ENCODE measurements at regions not wholly inside any gene's neighbourhood (a gene's known extent, or its start where the extent isn't known, plus 50 kb on each side); places are given as distances from the start of the nearest gene placed in this dataset.

DNA sequence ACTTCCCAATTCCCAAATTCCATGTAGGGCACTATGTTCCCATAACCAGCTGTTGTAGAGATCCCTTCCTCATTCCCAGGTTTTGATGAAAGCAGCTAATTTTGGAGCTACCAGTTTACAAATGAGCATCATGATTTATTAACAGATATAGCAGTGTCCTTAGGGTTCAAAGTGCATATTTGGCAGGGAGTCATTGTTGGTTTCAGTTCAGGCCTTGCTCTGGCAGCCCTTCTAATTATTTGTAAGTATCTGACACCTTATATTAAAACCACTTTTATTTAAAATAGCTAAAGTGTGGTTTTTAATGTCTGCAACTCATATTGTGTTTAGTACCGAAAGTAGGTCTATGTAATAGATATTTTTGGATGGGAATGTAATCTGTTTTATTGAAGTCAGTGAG, 518.5 kb downstream of the TLL1 start:
- Histone ChIP-seq H2BK12ac (ENCODE audit: low read length in 2 of 2) (no peak overlapping the region), H3K9me3 (ENCODE audit: control insufficient read depth, low read length) (no peaks in the 10 kb centered on the region), H3K4ac (ENCODE audit: low read depth in 1 of 2, low read length in 2 of 2) (no peak overlapping the region), H3K4me2 (ENCODE audit: low read length, poor library complexity, severe bottlenecking) (no peak overlapping the region), H3K79me1 (replicated peaks; ENCODE audit: low read length, poor library complexity, severe bottlenecking) (no peaks in the 10 kb centered on the region), H2BK5ac (ENCODE audit: low read depth, low read length, poor library complexity, severe bottlenecking) (no peak overlapping the region), H3K4me1 (ENCODE audit: control insufficient read depth, insufficient read depth, low read depth, low read length) (no peaks in the 10 kb centered on the region), H4K8ac (ENCODE audit: low read length) (no peak overlapping the region), H3K14ac (ENCODE audit: low read length in 2 of 2) (peak overlapping the region in 1 of 2 experiments; percentile 36), H2BK15ac (ENCODE audit: low read depth, poor library complexity, severe bottlenecking) (no peak overlapping the region), H3K27ac (ENCODE audit: low read length, poor library complexity, severe bottlenecking) (no peak overlapping the region), H3K27me3 (ENCODE audit: control insufficient read depth in 1 of 2, insufficient read depth in 1 of 2, low read length in 2 of 2) (no peaks in the 10 kb centered on the region), H3K23ac (ENCODE audit: low read length in 2 of 2) (no peak overlapping the region), H3K9ac (ENCODE audit: low read length) (no peak overlapping the region), H3K36me3 (ENCODE audit: control insufficient read depth in 1 of 2, insufficient read depth in 2 of 2, low read depth in 1 of 2, low read length in 2 of 2) (no peaks in the 10 kb centered on the region), H3K18ac (ENCODE audit: low read depth in 1 of 2, low read length in 2 of 2) (no peak overlapping the region), H4K91ac (ENCODE audit: low read length) (no peak overlapping the region), H2BK120ac (ENCODE audit: low read depth, low read length) (no peak overlapping the region), H2AFZ (ENCODE audit: low read depth, low read length) (no peak overlapping the region), H3K4me3 (ENCODE audit: insufficient read depth in 1 of 2, low read depth in 1 of 2, low read length in 2 of 2) (no peak overlapping the region), H2AK5ac (ENCODE audit: low read length, severe bottlenecking) (no peak overlapping the region)
- DNase-seq, result no peak
- 44% methylated on average over 1 of the region's 1 CpG for WGBS

DNA sequence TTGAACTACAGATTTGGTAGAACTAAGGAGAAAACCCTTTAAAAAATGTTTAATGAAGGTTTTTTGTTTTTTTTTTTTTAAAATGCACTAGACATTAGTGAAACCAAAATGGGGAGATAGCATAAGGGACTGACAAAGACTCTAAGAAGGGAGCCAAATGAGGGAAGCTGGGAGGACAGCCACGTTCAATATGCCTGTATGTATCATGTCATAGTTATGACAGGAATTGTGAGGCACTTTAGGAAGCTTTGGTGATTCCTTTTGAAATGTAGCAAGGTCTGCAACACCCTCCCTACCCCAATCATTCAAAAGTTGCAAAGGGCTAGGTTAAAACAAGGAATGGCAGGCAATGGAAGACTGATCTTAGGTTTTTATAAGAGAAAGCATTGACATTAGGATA, 526.0 kb downstream of the TLL1 start:
- Histone ChIP-seq H3K14ac (ENCODE audit: low read length in 2 of 2) (no peak overlapping the region), H4K8ac (ENCODE audit: low read length) (no peak overlapping the region), H3K27ac (ENCODE audit: low read length, poor library complexity, severe bottlenecking) (no peak overlapping the region), H3K27me3 (ENCODE audit: control insufficient read depth in 1 of 2, insufficient read depth in 1 of 2, low read length in 2 of 2) (no peaks in the 10 kb centered on the region), H3K4ac (ENCODE audit: low read depth in 1 of 2, low read length in 2 of 2) (no peak overlapping the region), H3K36me3 (ENCODE audit: control insufficient read depth in 1 of 2, insufficient read depth in 2 of 2, low read depth in 1 of 2, low read length in 2 of 2) (no peaks in the 10 kb centered on the region), H2AFZ (ENCODE audit: low read depth, low read length) (no peak overlapping the region), H2BK5ac (ENCODE audit: low read depth, low read length, poor library complexity, severe bottlenecking) (no peak overlapping the region), H2AK5ac (ENCODE audit: low read length, severe bottlenecking) (no peak overlapping the region), H2BK12ac (ENCODE audit: low read length in 2 of 2) (no peak overlapping the region), H2BK120ac (ENCODE audit: low read depth, low read length) (no peak overlapping the region), H4K91ac (ENCODE audit: low read length) (no peak overlapping the region), H3K79me1 (replicated peaks; ENCODE audit: low read length, poor library complexity, severe bottlenecking) (no peaks in the 10 kb centered on the region), H3K23ac (ENCODE audit: low read length in 2 of 2) (no peak overlapping the region), H3K4me1 (ENCODE audit: control insufficient read depth, insufficient read depth, low read depth, low read length) (no peaks in the 10 kb centered on the region), H3K4me2 (ENCODE audit: low read length, poor library complexity, severe bottlenecking) (no peak overlapping the region), H3K9me3 (ENCODE audit: control insufficient read depth, low read length) (no peaks in the 10 kb centered on the region), H3K18ac (ENCODE audit: low read depth in 1 of 2, low read length in 2 of 2) (no peak overlapping the region), H2BK15ac (ENCODE audit: low read depth, poor library complexity, severe bottlenecking) (no peak overlapping the region), H3K9ac (ENCODE audit: low read length) (no peak overlapping the region), H3K4me3 (ENCODE audit: insufficient read depth in 1 of 2, low read depth in 1 of 2, low read length in 2 of 2) (no peak overlapping the region)
- 22% methylated on average over 1 of the region's 1 CpG for WGBS
- DNase-seq, result no peak

DNA sequence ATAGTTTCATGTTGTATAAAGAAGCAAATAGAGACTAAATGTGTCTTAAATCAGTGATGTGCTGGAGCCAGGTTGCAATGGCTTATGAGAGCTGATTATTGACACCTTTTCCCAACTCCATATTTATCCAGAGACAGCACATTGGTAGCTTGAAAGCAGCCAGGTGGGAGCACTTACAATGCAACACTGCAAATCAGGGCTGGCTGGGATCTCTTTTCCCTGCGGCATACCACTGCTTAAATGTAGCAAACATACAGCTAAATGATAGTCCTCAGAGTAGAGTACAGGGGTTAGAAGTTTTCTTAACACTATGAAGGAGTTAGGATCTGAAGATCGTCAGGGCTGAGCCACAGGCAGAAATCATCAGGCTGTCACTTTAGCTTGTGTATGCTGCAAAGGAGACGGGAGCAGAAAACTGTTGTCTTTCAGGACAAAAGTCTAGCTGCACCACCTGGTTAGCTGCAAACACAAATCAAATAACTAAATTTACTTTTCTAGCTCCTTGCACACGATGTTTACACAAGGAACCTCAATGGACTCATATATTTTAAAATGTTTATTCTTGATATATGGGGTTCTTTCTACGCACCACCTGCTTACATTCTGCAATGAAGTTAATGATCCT, 527.3 kb downstream of the TLL1 start:
- no peak overlapping the region for H3K14ac ChIP-seq (ENCODE audit: low read length in 2 of 2)
- no peak overlapping the region for H2BK12ac ChIP-seq (ENCODE audit: low read length in 2 of 2)
- no peak overlapping the region for H2BK15ac ChIP-seq (ENCODE audit: low read depth, poor library complexity, severe bottlenecking)
- no peaks in the 10 kb centered on the region for H3K4me1 ChIP-seq (ENCODE audit: control insufficient read depth, insufficient read depth, low read depth, low read length)
- H3K27ac ChIP-seq (ENCODE audit: low read length, poor library complexity, severe bottlenecking), result no peak overlapping the region
- no peak overlapping the region for H3K4me3 ChIP-seq (ENCODE audit: insufficient read depth in 1 of 2, low read depth in 1 of 2, low read length in 2 of 2)
- no peak for DNase-seq
- H3K36me3 ChIP-seq (ENCODE audit: control insufficient read depth in 1 of 2, insufficient read depth in 2 of 2, low read depth in 1 of 2, low read length in 2 of 2), result no peaks in the 10 kb centered on the region
- H3K4me2 ChIP-seq (ENCODE audit: low read length, poor library complexity, severe bottlenecking), result no peak overlapping the region
- H3K79me1 ChIP-seq (replicated peaks; ENCODE audit: low read length, poor library complexity, severe bottlenecking), result no peaks in the 10 kb centered on the region
- H2BK5ac ChIP-seq (ENCODE audit: low read depth, low read length, poor library complexity, severe bottlenecking), result no peak overlapping the region
- H3K9ac ChIP-seq (ENCODE audit: low read length), result no peak overlapping the region
- no peak overlapping the region for H3K4ac ChIP-seq (ENCODE audit: low read depth in 1 of 2, low read length in 2 of 2)
- H4K8ac ChIP-seq (ENCODE audit: low read length), result no peak overlapping the region
- H3K9me3 ChIP-seq (ENCODE audit: control insufficient read depth, low read length), result no peaks in the 10 kb centered on the region
- no peak overlapping the region for H2AFZ ChIP-seq (ENCODE audit: low read depth, low read length)
- no peak overlapping the region for H2BK120ac ChIP-seq (ENCODE audit: low read depth, low read length)
- no peak overlapping the region for H3K23ac ChIP-seq (ENCODE audit: low read length in 2 of 2)
- WGBS, result 47% methylated on average over 3 of the region's 5 CpGs
- no peak overlapping the region for H3K18ac ChIP-seq (ENCODE audit: low read depth in 1 of 2, low read length in 2 of 2)
- H4K91ac ChIP-seq (ENCODE audit: low read length), result no peak overlapping the region
- H3K27me3 ChIP-seq (ENCODE audit: control insufficient read depth in 1 of 2, insufficient read depth in 1 of 2, low read length in 2 of 2), result no peaks in the 10 kb centered on the region
- H2AK5ac ChIP-seq (ENCODE audit: low read length, severe bottlenecking), result no peak overlapping the region

DNA sequence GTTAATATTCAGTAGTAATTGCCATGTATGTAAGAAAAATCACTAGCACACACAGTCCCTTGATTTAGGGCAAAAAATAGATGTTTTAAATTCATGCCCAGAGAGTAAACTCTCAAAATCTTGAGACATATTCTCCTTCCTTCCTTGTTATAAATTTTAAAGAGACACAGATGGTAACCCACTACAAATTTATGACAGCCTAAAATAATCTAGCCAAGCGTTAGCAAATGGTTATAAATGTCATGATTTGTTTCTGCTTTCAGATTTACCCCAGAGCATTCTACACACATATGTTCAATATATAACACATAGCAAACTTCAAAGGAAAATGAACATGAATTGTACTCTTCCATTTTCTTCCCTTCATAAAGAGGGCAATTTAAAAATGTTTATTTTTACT, 540.3 kb downstream of the TLL1 start:
- Histone ChIP-seq H3K14ac (ENCODE audit: low read length in 2 of 2) (no peak overlapping the region), H2BK120ac (ENCODE audit: low read depth, low read length) (no peak overlapping the region), H3K9ac (ENCODE audit: low read length) (no peak overlapping the region), H3K4ac (ENCODE audit: low read depth in 1 of 2, low read length in 2 of 2) (no peak overlapping the region), H2AFZ (ENCODE audit: low read depth, low read length) (no peak overlapping the region), H3K9me3 (ENCODE audit: control insufficient read depth, low read length) (no peaks in the 10 kb centered on the region), H3K18ac (ENCODE audit: low read depth in 1 of 2, low read length in 2 of 2) (no peak overlapping the region), H2BK12ac (ENCODE audit: low read length in 2 of 2) (no peak overlapping the region), H3K79me1 (replicated peaks; ENCODE audit: low read length, poor library complexity, severe bottlenecking) (no peaks in the 10 kb centered on the region), H3K4me2 (ENCODE audit: low read length, poor library complexity, severe bottlenecking) (no peak overlapping the region), H4K8ac (ENCODE audit: low read length) (no peak overlapping the region), H3K27ac (ENCODE audit: low read length, poor library complexity, severe bottlenecking) (no peak overlapping the region), H4K91ac (ENCODE audit: low read length) (no peak overlapping the region), H3K36me3 (ENCODE audit: control insufficient read depth in 1 of 2, insufficient read depth in 2 of 2, low read depth in 1 of 2, low read length in 2 of 2) (no peaks in the 10 kb centered on the region), H3K23ac (ENCODE audit: low read length in 2 of 2) (no peak overlapping the region), H2BK15ac (ENCODE audit: low read depth, poor library complexity, severe bottlenecking) (no peak overlapping the region), H2AK5ac (ENCODE audit: low read length, severe bottlenecking) (no peak overlapping the region), H3K4me1 (ENCODE audit: control insufficient read depth, insufficient read depth, low read depth, low read length) (no peaks in the 10 kb centered on the region), H3K27me3 (ENCODE audit: control insufficient read depth in 1 of 2, insufficient read depth in 1 of 2, low read length in 2 of 2) (no peaks in the 10 kb centered on the region), H2BK5ac (ENCODE audit: low read depth, low read length, poor library complexity, severe bottlenecking) (no peak overlapping the region), H3K4me3 (ENCODE audit: insufficient read depth in 1 of 2, low read depth in 1 of 2, low read length in 2 of 2) (no peak overlapping the region)
- WGBS, result 75% methylated on average over 1 of the region's 1 CpG
- DNase-seq, result no peak
